ENCODE measurements at regions not wholly inside any gene's neighbourhood (a gene's known extent, or its start where the extent isn't known, plus 50 kb on each side); places are given as distances from the start of the nearest gene placed in this dataset.

GRCh38 chr1:117678246-117678977 lies 72.6 kb downstream of the TENT5C start:
- Mint-ChIP-seq H3K27ac (peak overlapping the region in 1 of 6 donors; percentile 30), H3K36me3 (no peaks in the 10 kb centered on the region), H3K4me1 (peaks cover 15 to 27% (median 23%) of the 10 kb centered on the region in 3 donors), H3K27me3 (no peaks in the 10 kb centered on the region), H3K4me3 (no peak overlapping the region), H3K9me3 (no peaks in the 10 kb centered on the region)
- ATAC-seq (ENCODE audit: low read depth in 2 of 2) (no peak), DNase-seq (no peak)

GRCh38 chr1:117679299-117679698 lies 73.5 kb downstream of the TENT5C start:
- ATAC-seq (ENCODE audit: low read depth in 2 of 2) (no peak), DNase-seq (no peak)
- Mint-ChIP-seq H3K27ac (no peak overlapping the region), H3K4me3 (no peak overlapping the region), H3K4me1 (peaks cover 9 to 25% (median 21%) of the 10 kb centered on the region in 3 donors), H3K36me3 (no peaks in the 10 kb centered on the region), H3K9me3 (no peaks in the 10 kb centered on the region), H3K27me3 (no peaks in the 10 kb centered on the region)

GRCh38 chr1:117679868-117680267 lies 74.0 kb downstream of the TENT5C start:
- peaks cover 5 to 20% (median 16%) of the 10 kb centered on the region in 3 donors for H3K4me1 Mint-ChIP-seq
- H3K9me3 Mint-ChIP-seq, result no peaks in the 10 kb centered on the region
- no peak overlapping the region for H3K4me3 Mint-ChIP-seq
- DNase-seq (no peak), ATAC-seq (ENCODE audit: low read depth in 2 of 2) (no peak)
- H3K27me3 Mint-ChIP-seq, result peaks cover 0 to 3% (median 0%) of the 10 kb centered on the region in 3 donors
- no peaks in the 10 kb centered on the region for H3K36me3 Mint-ChIP-seq
- no peak overlapping the region for H3K27ac Mint-ChIP-seq

GRCh38 chr1:117680316-117681002 lies 74.6 kb downstream of the TENT5C start:
- ATAC-seq (ENCODE audit: low read depth in 2 of 2) (no peak), DNase-seq (no peak)
- peaks cover 5 to 18% (median 14%) of the 10 kb centered on the region in 3 donors for H3K4me1 Mint-ChIP-seq
- peak overlapping the region in 1 of 6 donors; percentile 39 for H3K27ac Mint-ChIP-seq
- H3K36me3 Mint-ChIP-seq, result no peaks in the 10 kb centered on the region
- peak overlapping the region in 1 of 8 donors; percentile 72 for H3K4me3 Mint-ChIP-seq
- peaks cover 0 to 9% (median 0%) of the 10 kb centered on the region in 3 donors for H3K27me3 Mint-ChIP-seq
- H3K9me3 Mint-ChIP-seq, result no peaks in the 10 kb centered on the region

GRCh38 chr1:117681093-117681900 lies 75.4 kb downstream of the TENT5C start:
- Mint-ChIP-seq H3K36me3 (no peaks in the 10 kb centered on the region), H3K27ac (peak overlapping the region in 2 of 6 donors; percentile 39 to 51), H3K9me3 (no peaks in the 10 kb centered on the region), H3K4me1 (peaks cover 8 to 18% (median 14%) of the 10 kb centered on the region in 3 donors), H3K4me3 (no peak overlapping the region), H3K27me3 (peaks cover 0 to 14% (median 0%) of the 10 kb centered on the region in 3 donors)
- DNase-seq, result no peak
- no peak for ATAC-seq (ENCODE audit: low read depth in 2 of 2)

GRCh38 chr1:117681901-117682250 lies 76.0 kb downstream of the TENT5C start:
- ATAC-seq (ENCODE audit: low read depth in 2 of 2) (no peak), DNase-seq (no peak)
- no peak overlapping the region for H3K4me3 Mint-ChIP-seq
- peak overlapping the region in 1 of 6 donors; percentile 65 for H3K27ac Mint-ChIP-seq
- peaks cover 8 to 14% (median 11%) of the 10 kb centered on the region in 3 donors for H3K4me1 Mint-ChIP-seq
- H3K9me3 Mint-ChIP-seq, result no peaks in the 10 kb centered on the region
- peaks cover 3 to 14% (median 3%) of the 10 kb centered on the region in 3 donors for H3K27me3 Mint-ChIP-seq
- H3K36me3 Mint-ChIP-seq, result no peaks in the 10 kb centered on the region

GRCh38 chr1:117682372-117682771 lies 76.5 kb downstream of the TENT5C start:
- H3K36me3 Mint-ChIP-seq, result no peaks in the 10 kb centered on the region
- no peaks in the 10 kb centered on the region for H3K9me3 Mint-ChIP-seq
- H3K27me3 Mint-ChIP-seq, result peaks cover 4 to 14% (median 8%) of the 10 kb centered on the region in 3 donors
- H3K4me1 Mint-ChIP-seq, result peaks cover 8 to 10% (median 8%) of the 10 kb centered on the region in 3 donors
- no peak overlapping the region for H3K4me3 Mint-ChIP-seq
- DNase-seq (no peak), ATAC-seq (ENCODE audit: low read depth in 2 of 2) (no peak)
- H3K27ac Mint-ChIP-seq, result no peak overlapping the region

GRCh38 chr1:117683571-117684285 lies 77.9 kb downstream of the TENT5C start:
- Mint-ChIP-seq H3K27ac (peak overlapping the region in 1 of 6 donors; percentile 4), H3K4me3 (no peak overlapping the region), H3K36me3 (no peaks in the 10 kb centered on the region), H3K27me3 (peaks cover 7 to 14% (median 14%) of the 10 kb centered on the region in 3 donors), H3K9me3 (no peaks in the 10 kb centered on the region), H3K4me1 (peaks cover 3 to 5% (median 4%) of the 10 kb centered on the region in 3 donors)
- ATAC-seq (ENCODE audit: low read depth in 2 of 2) (no peak), DNase-seq (no peak)

- Mint-ChIP-seq H3K27me3 (peaks cover 7 to 22% (median 14%) of the 10 kb centered on the region in 3 donors), H3K4me3 (no peak overlapping the region), H3K27ac (peak overlapping the region in 1 of 6 donors; percentile 9), H3K36me3 (no peaks in the 10 kb centered on the region), H3K4me1 (peaks cover 3 to 7% (median 4%) of the 10 kb centered on the region in 3 donors), H3K9me3 (no peaks in the 10 kb centered on the region)
- ATAC-seq (ENCODE audit: low read depth in 2 of 2) (no peak), DNase-seq (no peak)
Observed at GRCh38 chr1:117685936-117686806, 80.3 kb downstream of the TENT5C start.

GRCh38 chr1:117686907-117687306 lies 81.1 kb downstream of the TENT5C start:
- H3K9me3 Mint-ChIP-seq, result no peaks in the 10 kb centered on the region
- H3K36me3 Mint-ChIP-seq, result no peaks in the 10 kb centered on the region
- ATAC-seq (ENCODE audit: low read depth in 2 of 2) (no peak), DNase-seq (no peak)
- peaks cover 7 to 22% (median 14%) of the 10 kb centered on the region in 3 donors for H3K27me3 Mint-ChIP-seq
- H3K4me3 Mint-ChIP-seq, result no peak overlapping the region
- H3K27ac Mint-ChIP-seq, result no peak overlapping the region
- H3K4me1 Mint-ChIP-seq, result peaks cover 3 to 7% (median 4%) of the 10 kb centered on the region in 3 donors

- Mint-ChIP-seq H3K4me3 (no peak overlapping the region), H3K9me3 (no peaks in the 10 kb centered on the region), H3K4me1 (peaks cover 0 to 6% (median 6%) of the 10 kb centered on the region in 3 donors), H3K27me3 (peaks cover 7 to 22% (median 16%) of the 10 kb centered on the region in 3 donors), H3K27ac (no peak overlapping the region), H3K36me3 (no peaks in the 10 kb centered on the region)
- ATAC-seq (ENCODE audit: low read depth in 2 of 2) (no peak), DNase-seq (no peak)
Observed at GRCh38 chr1:117689997-117690625, 84.3 kb downstream of the TENT5C start.

GRCh38 chr1:117691942-117692341 lies 86.1 kb downstream of the TENT5C start:
- H3K9me3 Mint-ChIP-seq, result no peaks in the 10 kb centered on the region
- ATAC-seq (ENCODE audit: low read depth in 2 of 2) (no peak), DNase-seq (no peak)
- H3K36me3 Mint-ChIP-seq, result no peaks in the 10 kb centered on the region
- H3K4me3 Mint-ChIP-seq, result no peak overlapping the region
- H3K4me1 Mint-ChIP-seq, result peaks cover 0 to 6% (median 3%) of the 10 kb centered on the region in 3 donors
- no peak overlapping the region for H3K27ac Mint-ChIP-seq
- peaks cover 13 to 23% (median 15%) of the 10 kb centered on the region in 3 donors for H3K27me3 Mint-ChIP-seq
